H1 (cell line): ENCODE measurements at regions not wholly inside any gene's neighbourhood (a gene's known extent, or its start where the extent isn't known, plus 50 kb on each side); places are given as distances from the start of the nearest gene placed in this dataset.

Source experiments
- CTCF ChIA-PET: fragments of 300-600 bp; sonication (Branson Sonifier 250); formaldehyde crosslinking; loops from one replicate; lab custom pipeline; 2021; ENCODE audit not compliant: partially characterized antibody; lab: Charles Lee
- POLR2A ChIA-PET: fragments of 300-600 bp; sonication (Branson Sonifier 250); formaldehyde crosslinking; loops from one replicate; lab custom pipeline; 2021; ENCODE audit warnings: inconsistent platforms; ENCODE audit not compliant: partially characterized antibody; lab: Charles Lee
- DNase-seq, 2 experiments: peaks; one replicate each; pipeline versions ENCODE4 v3.0.0 to v3.0.0-alpha.2; 2010 to 2022; ENCODE audit warnings: low spot score in 2 of 2, low read depth in 1 of 2, mixed read lengths in 1 of 2
- FAIRE-seq: peaks from 2 replicates; lab custom pipeline; 2011; peaks lifted over from hg19 to GRCh38; lab: Jason Lieb, UNC
- H2AFZ ChIP-seq: 2 replicates; pipeline ENCODE4 v1.8.1; 2012; ENCODE audit warnings: low read length, inconsistent platforms
- H2AK5ac ChIP-seq: 2 replicates; pipeline ENCODE4 v1.6.1; 2013; ENCODE audit warnings: low read depth, low read length
- H2BK120ac ChIP-seq: replicated peaks from 2 replicates; pipeline ENCODE3; 2013; ENCODE audit warnings: low read depth, low read length, inconsistent platforms
- H2BK12ac ChIP-seq: 2 replicates; pipeline ENCODE4 v1.6.1; 2013; ENCODE audit warnings: low read depth, low read length
- H2BK15ac ChIP-seq: 2 replicates; pipeline ENCODE4 v1.6.1; 2013; ENCODE audit warnings: low read length
- H2BK20ac ChIP-seq: 2 replicates; pipeline ENCODE4 v1.6.1; 2013; ENCODE audit warnings: low read length
- H2BK5ac ChIP-seq: 2 replicates; pipeline ENCODE4 v1.6.1; 2013; ENCODE audit warnings: low read depth, low read length
- H3K14ac ChIP-seq: 2 replicates; pipeline ENCODE4 v1.6.1; 2013; ENCODE audit warnings: inconsistent platforms; ENCODE audit not compliant: insufficient read length
- H3K18ac ChIP-seq: 2 replicates; pipeline ENCODE4 v1.6.1; 2013; ENCODE audit warnings: low read length; ENCODE audit errors: extremely low read depth
- H3K23ac ChIP-seq: 2 replicates; pipeline ENCODE4 v1.6.1; 2013; ENCODE audit warnings: inconsistent platforms; ENCODE audit not compliant: insufficient read length
- H3K23me2 ChIP-seq: 2 replicates; pipeline ENCODE4 v1.6.1; 2013; ENCODE audit warnings: low read depth, low read length
- H3K27ac ChIP-seq: 2 replicates; pipeline ENCODE4 v1.6.1; 2011; ENCODE audit warnings: low read depth, low read length, inconsistent platforms
- H3K27me3 ChIP-seq, 4 experiments: replicated peaks in 1 of 4; 1 replicate in 1 of 4; 2 replicates in 3 of 4; pipeline versions ENCODE4 v1.6.1 to v1.8.1; 2011 to 2013; ENCODE audit warnings: low read length in 3 of 4, mild to moderate bottlenecking in 3 of 4, inconsistent platforms in 2 of 4, mixed read lengths in 2 of 4, moderate library complexity in 1 of 4; ENCODE audit not compliant: control insufficient read depth in 3 of 4, insufficient read depth in 3 of 4; ENCODE audit errors: extremely low read depth in 1 of 4
- H3K36me3 ChIP-seq, 4 experiments: 2 replicates each; pipeline versions ENCODE4 v1.6.1 to v1.8.1; 2011 to 2013; ENCODE audit warnings: mild to moderate bottlenecking in 4 of 4, low read length in 3 of 4, moderate library complexity in 2 of 4, control low read depth in 1 of 4, inconsistent platforms in 1 of 4; ENCODE audit not compliant: insufficient read depth in 4 of 4, control insufficient read depth in 2 of 4
- H3K4ac ChIP-seq: replicated peaks from 2 replicates; pipeline ENCODE3; 2013; ENCODE audit warnings: low read length, low read depth, mixed read lengths, inconsistent platforms; ENCODE audit not compliant: insufficient read length
- H3K4me1 ChIP-seq, 4 experiments: replicated peaks in 1 of 4; 1 replicate in 1 of 4; 2 replicates in 3 of 4; pipeline versions ENCODE4 v1.6.1 to v1.8.1; 2011 to 2013; ENCODE audit warnings: low read length in 3 of 4, inconsistent platforms in 2 of 4, mixed read lengths in 1 of 4; ENCODE audit not compliant: insufficient read depth in 4 of 4, control insufficient read depth in 3 of 4
- H3K4me2 ChIP-seq, 2 experiments: 2 replicates each; pipeline versions ENCODE4 v1.6.1 to v1.8.1; 2011 to 2013; ENCODE audit warnings: low read depth in 2 of 2, low read length in 2 of 2, control low read depth in 1 of 2, inconsistent platforms in 1 of 2, mild to moderate bottlenecking in 1 of 2; ENCODE audit not compliant: insufficient read depth in 1 of 2
- H3K4me3 ChIP-seq, 4 experiments: fragments of 200-600, 300-600 bp in 1 of 4; sonication (generic), shearing (Covaris generic), sonication (Bioruptor Twin) in 1 of 4; 2 replicates each; pipeline versions ENCODE4 v1.5.1 to v1.8.1; 2011 to 2016; ENCODE audit warnings: low read length in 4 of 4, low read depth in 3 of 4, control low read depth in 2 of 4, inconsistent platforms in 2 of 4, mild to moderate bottlenecking in 2 of 4, mixed read lengths in 1 of 4, moderate library complexity in 1 of 4; ENCODE audit not compliant: insufficient read depth in 2 of 4; ENCODE audit errors: extremely low read depth in 1 of 4
- H3K56ac ChIP-seq: replicated peaks from 2 replicates; pipeline ENCODE3; 2013; ENCODE audit warnings: low read depth, mild to moderate bottlenecking, mixed read lengths, low read length, inconsistent platforms; ENCODE audit not compliant: insufficient read length
- H3K79me1 ChIP-seq: 2 replicates; pipeline ENCODE4 v1.6.1; 2013; ENCODE audit warnings: low read depth, low read length, control low read depth
- H3K79me2 ChIP-seq, 2 experiments: 2 replicates each; pipeline versions ENCODE4 v1.6.1 to v1.8.1; 2012 to 2013; ENCODE audit warnings: low read length in 2 of 2, mild to moderate bottlenecking in 2 of 2, inconsistent platforms in 1 of 2; ENCODE audit not compliant: insufficient read depth in 2 of 2, control insufficient read depth in 1 of 2
- H3K9ac ChIP-seq, 4 experiments: replicated peaks in 1 of 4; 1 replicate in 1 of 4; 2 replicates in 3 of 4; pipeline versions ENCODE4 v1.6.1 to v1.8.1; 2011 to 2013; ENCODE audit warnings: low read depth in 3 of 4, low read length in 3 of 4, control low read depth in 2 of 4, mild to moderate bottlenecking in 2 of 4, moderate library complexity in 2 of 4, inconsistent platforms in 1 of 4; ENCODE audit errors: extremely low read depth in 1 of 4
- H3K9me3 ChIP-seq, 2 experiments: 2 replicates each; pipeline versions ENCODE4 v1.6.1 to v1.8.1; 2012 to 2013; ENCODE audit warnings: mild to moderate bottlenecking in 2 of 2, moderate library complexity in 2 of 2, control low read depth in 1 of 2, inconsistent platforms in 1 of 2, low read depth in 1 of 2, low read length in 1 of 2, mixed read lengths in 1 of 2; ENCODE audit not compliant: insufficient read depth in 2 of 2
- H4K20me1 ChIP-seq, 2 experiments: replicated peaks in 1 of 2; 2 replicates each; pipeline versions ENCODE3 to v1.8.1; 2011 to 2013; ENCODE audit warnings: inconsistent platforms in 2 of 2, low read length in 2 of 2, mild to moderate bottlenecking in 1 of 2; ENCODE audit not compliant: insufficient read depth in 2 of 2, control insufficient read depth in 1 of 2
- H4K5ac ChIP-seq: 2 replicates; pipeline ENCODE4 v1.6.1; 2013; ENCODE audit warnings: low read length, low read depth, mixed read lengths, inconsistent platforms; ENCODE audit not compliant: insufficient read length
- H4K8ac ChIP-seq: 2 replicates; pipeline ENCODE4 v1.8.0; 2013; ENCODE audit warnings: mild to moderate bottlenecking, moderate library complexity, low read length, inconsistent platforms; ENCODE audit not compliant: insufficient read depth; ENCODE audit errors: extremely low read depth
- H4K91ac ChIP-seq: replicated peaks from 2 replicates; pipeline ENCODE3; 2013; ENCODE audit warnings: low read length, mixed read lengths, inconsistent platforms; ENCODE audit not compliant: insufficient read length
- ATF3 ChIP-seq: IDR thresholded peaks from 2 replicates; pipeline ENCODE4 v1.6.1; 2011; ENCODE audit warnings: low read depth, mild to moderate bottlenecking, low read length; ENCODE audit not compliant: insufficient read depth
- CHD1 ChIP-seq: IDR thresholded peaks from 2 replicates; pipeline ENCODE4 v1.6.1; 2012; ENCODE audit warnings: low read depth, low read length, improper control_type of control experiment
- CTCF ChIP-seq, 3 experiments: IDR thresholded peaks; 1 replicate in 2 of 3; 2 replicates in 1 of 3; pipeline versions ENCODE4 v1.5.1 to v1.6.1; 2011; ENCODE audit warnings: low read length in 3 of 3, mild to moderate bottlenecking in 3 of 3, inconsistent platforms in 2 of 3, low read depth in 1 of 3, moderate library complexity in 1 of 3; ENCODE audit not compliant: insufficient read depth in 1 of 3; ENCODE audit errors: control extremely low read depth in 1 of 3
- GTF2F1 ChIP-seq: IDR thresholded peaks from 2 replicates; pipeline ENCODE4 v1.6.1; 2012; ENCODE audit warnings: low read depth, low read length, improper control_type of control experiment, borderline replicate concordance
- KDM4A ChIP-seq: IDR thresholded peaks from one replicate; pipeline ENCODE4 v1.7.1; 2012; ENCODE audit warnings: low read depth, mild to moderate bottlenecking, moderate library complexity, low read length, inconsistent platforms; ENCODE audit not compliant: severe bottlenecking
- KDM5A ChIP-seq: fragments of 200-600 bp; IDR thresholded peaks from 2 replicates; pipeline ENCODE4 v1.7.1; 2012; ENCODE audit warnings: mild to moderate bottlenecking, low read length, inconsistent platforms, mixed read lengths
- WGBS, 2 experiments: shearing (Covaris generic) in 1 of 2; methylation state at CpG; one replicate each; pipeline versions ENCODE4 v1.1.6 to v1.1.7; 2013 to 2015; ENCODE audit warnings: low lambda C conversion rate in 2 of 2, mixed read lengths in 2 of 2, inconsistent platforms in 1 of 2, low coverage in 1 of 2, missing lambda C conversion rate in 1 of 2; ENCODE audit not compliant: insufficient replicate concordance in 2 of 2, insufficient coverage in 1 of 2, insufficient read length in 1 of 2; ENCODE audit errors: extremely low coverage in 1 of 2, missing lambda C conversion rate in 1 of 2; 5-methylcytosine and 5-hydroxymethylcytosine counted together

- peaks cover 4 to 6% of the 10 kb centered on the region in 2 experiments; a peak in 2 of 4 replicates for H3K9me3 ChIP-seq
- no peaks in the 10 kb centered on the region for H3K27me3 ChIP-seq
- H3K27ac ChIP-seq: no peak overlapping the region
- H4K5ac ChIP-seq: no peak overlapping the region
- H3K36me3 ChIP-seq: no peaks in the 10 kb centered on the region
- no peaks in the 10 kb centered on the region for H3K23me2 ChIP-seq
- H4K20me1 ChIP-seq: no peaks in the 10 kb centered on the region
- H3K79me2 ChIP-seq: no peaks in the 10 kb centered on the region
- H2BK5ac ChIP-seq: no peak overlapping the region; the same call in 1 of the 2 replicates
- no peak overlapping the region for H3K23ac ChIP-seq
- H2BK120ac ChIP-seq: no peak overlapping the region
- H3K4me3 ChIP-seq: no peak overlapping the region
- H4K8ac ChIP-seq: no peak overlapping the region
- no peaks in the 10 kb centered on the region for H3K4me1 ChIP-seq
- H3K4me2 ChIP-seq: no peak overlapping the region
- FAIRE-seq (no peak), DNase-seq (no peak)
- H3K4ac ChIP-seq: no peak overlapping the region
- no peak overlapping the region for H3K14ac ChIP-seq
- H3K18ac ChIP-seq: no peak overlapping the region
- no peak overlapping the region for H2AFZ ChIP-seq
- no peak overlapping the region for H2AK5ac ChIP-seq
- H3K9ac ChIP-seq: no peak overlapping the region
- no peak overlapping the region for H4K91ac ChIP-seq
- ChIA-PET CTCF (interaction anchor here (0.6 to 6.6 kb wide), 9 partner anchors 9 to 285 kb away, joined by 3 to 27 read pairs (median 3); no protein-coding TSS in a partner anchor), POLR2A (interaction anchor here (1.6 kb wide), 1 partner anchor 9 kb away, joined by 5 read pairs; no protein-coding TSS in a partner anchor)
- no peak overlapping the region for H3K56ac ChIP-seq
- H2BK12ac ChIP-seq: no peak overlapping the region
- no peak overlapping the region for H2BK20ac ChIP-seq
- WGBS, 2 experiments: 88% methylated on average over 8 of the region's 8 CpGs; no CpG with 5 or more reads in 1 of the 2 experiments
- no peak overlapping the region for H2BK15ac ChIP-seq
- no peaks in the 10 kb centered on the region for H3K79me1 ChIP-seq
- TF ChIP-seq CTCF (IDR thresholded peaks at IDR 0.05; ENCODE audit: control extremely low read depth in 1 of 3, insufficient read depth in 1 of 3, low read depth in 1 of 3, low read length in 3 of 3) (no peak), GTF2F1 (no peak), ATF3 (no peak), CHD1 (no peak), KDM5A (no peak), KDM4A (no peak)
Measured at GRCh38 chr10:124279882-124280281, 138.8 kb downstream of the OAT start.
